ENCODE measurements at regions not wholly inside any gene's neighbourhood (a gene's known extent, or its start where the extent isn't known, plus 50 kb on each side); places are given as distances from the start of the nearest gene placed in this dataset.

DNA sequence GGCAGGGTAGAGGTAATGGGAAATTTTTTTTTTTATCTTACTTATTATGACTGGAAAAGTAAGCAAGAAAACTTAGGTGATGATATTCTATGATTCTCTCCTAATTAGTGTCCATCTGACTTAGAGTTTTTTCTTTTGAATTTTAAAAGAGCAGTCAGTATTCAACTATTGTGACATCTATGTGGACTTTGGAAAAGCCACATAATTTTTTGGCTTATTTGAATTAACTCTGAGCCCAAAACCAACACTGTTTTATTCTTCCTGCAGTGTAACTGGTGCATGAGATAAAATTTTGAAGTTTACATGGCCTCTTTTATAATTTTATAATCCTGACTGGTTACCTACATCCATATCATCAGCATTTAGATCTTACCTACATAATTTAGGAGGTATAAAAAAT, 619.7 kb downstream of the EPM2A start:
- Histone ChIP-seq H3K4me1 (ENCODE audit: insufficient read depth, low read length) (no peaks in the 10 kb centered on the region), H3K4me3 (ENCODE audit: low read length) (no peak overlapping the region), H3K36me3 (ENCODE audit: insufficient read depth, low read length) (no peaks in the 10 kb centered on the region), H2AFZ (ENCODE audit: low read depth, low read length) (no peak overlapping the region), H3K9me3 (ENCODE audit: low read length) (no peaks in the 10 kb centered on the region), H3K27me3 (ENCODE audit: insufficient read depth, low read length) (no peaks in the 10 kb centered on the region)

- H3K4me1 ChIP-seq (ENCODE audit: insufficient read depth, low read length): no peaks in the 10 kb centered on the region
- no peak overlapping the region for H3K4me3 ChIP-seq (ENCODE audit: low read length)
- no peaks in the 10 kb centered on the region for H3K9me3 ChIP-seq (ENCODE audit: low read length)
- H3K36me3 ChIP-seq (ENCODE audit: insufficient read depth, low read length): no peaks in the 10 kb centered on the region
- no peaks in the 10 kb centered on the region for H3K27me3 ChIP-seq (ENCODE audit: insufficient read depth, low read length)
- H2AFZ ChIP-seq (ENCODE audit: low read depth, low read length): no peak overlapping the region
These were observed 618.6 kb downstream of the EPM2A start for GRCh38 chr6:145116591-145117178.

- no peaks in the 10 kb centered on the region for H3K4me1 ChIP-seq (ENCODE audit: insufficient read depth, low read length)
- no peaks in the 10 kb centered on the region for H3K9me3 ChIP-seq (ENCODE audit: low read length)
- no peak overlapping the region for H2AFZ ChIP-seq (ENCODE audit: low read depth, low read length)
- H3K4me3 ChIP-seq (ENCODE audit: low read length): no peak overlapping the region
- H3K36me3 ChIP-seq (ENCODE audit: insufficient read depth, low read length): no peaks in the 10 kb centered on the region
- no peaks in the 10 kb centered on the region for H3K27me3 ChIP-seq (ENCODE audit: insufficient read depth, low read length)
These were observed 617.1 kb downstream of the EPM2A start for GRCh38 chr6:145118224-145118623.

- Histone ChIP-seq H3K4me3 (ENCODE audit: low read length) (no peak overlapping the region), H3K27me3 (ENCODE audit: insufficient read depth, low read length) (no peaks in the 10 kb centered on the region), H3K4me1 (ENCODE audit: insufficient read depth, low read length) (no peaks in the 10 kb centered on the region), H2AFZ (ENCODE audit: low read depth, low read length) (no peak overlapping the region), H3K36me3 (ENCODE audit: insufficient read depth, low read length) (no peaks in the 10 kb centered on the region), H3K9me3 (ENCODE audit: low read length) (no peaks in the 10 kb centered on the region)
These were observed 616.2 kb downstream of the EPM2A start for GRCh38 chr6:145119081-145119480.

GRCh38 chr6:145132709-145133108, 602.6 kb downstream of the EPM2A start:
- H3K9me3 ChIP-seq (ENCODE audit: low read length): no peaks in the 10 kb centered on the region
- H2AFZ ChIP-seq (ENCODE audit: low read depth, low read length): no peak overlapping the region
- no peak overlapping the region for H3K4me3 ChIP-seq (ENCODE audit: low read length)
- H3K36me3 ChIP-seq (ENCODE audit: insufficient read depth, low read length): no peaks in the 10 kb centered on the region
- no peaks in the 10 kb centered on the region for H3K27me3 ChIP-seq (ENCODE audit: insufficient read depth, low read length)
- H3K4me1 ChIP-seq (ENCODE audit: insufficient read depth, low read length): peaks cover 7% of the 10 kb centered on the region

- no peaks in the 10 kb centered on the region for H3K27me3 ChIP-seq (ENCODE audit: insufficient read depth, low read length)
- peaks cover 31% of the 10 kb centered on the region for H3K4me1 ChIP-seq (ENCODE audit: insufficient read depth, low read length)
- no peaks in the 10 kb centered on the region for H3K9me3 ChIP-seq (ENCODE audit: low read length)
- H3K4me3 ChIP-seq (ENCODE audit: low read length): no peak overlapping the region
- H3K36me3 ChIP-seq (ENCODE audit: insufficient read depth, low read length): no peaks in the 10 kb centered on the region
- no peak overlapping the region for H2AFZ ChIP-seq (ENCODE audit: low read depth, low read length)
These were observed 599.6 kb downstream of the EPM2A start for GRCh38 chr6:145135702-145136101.

DNA sequence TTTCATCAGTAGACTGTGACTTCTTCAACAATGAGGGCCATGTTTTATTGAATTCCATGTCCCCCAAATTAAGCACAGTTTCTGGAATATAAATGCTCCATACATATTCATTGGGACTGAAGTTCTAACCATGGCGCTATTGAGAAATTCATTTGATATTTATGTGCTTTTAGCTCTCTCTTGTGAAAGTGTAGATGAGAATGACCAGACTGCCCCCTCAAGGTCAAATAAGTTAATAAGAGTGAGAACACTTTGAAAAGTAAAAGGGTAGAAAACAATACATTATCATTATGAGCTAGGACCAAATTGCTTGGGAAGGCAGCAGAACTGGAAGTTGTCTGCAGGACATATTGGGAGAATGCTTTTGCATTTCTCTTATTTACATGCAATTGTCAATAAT, 597.9 kb downstream of the EPM2A start:
- peaks cover 40% of the 10 kb centered on the region for H3K4me1 ChIP-seq (ENCODE audit: insufficient read depth, low read length)
- H2AFZ ChIP-seq (ENCODE audit: low read depth, low read length): no peak overlapping the region
- no peaks in the 10 kb centered on the region for H3K27me3 ChIP-seq (ENCODE audit: insufficient read depth, low read length)
- H3K36me3 ChIP-seq (ENCODE audit: insufficient read depth, low read length): no peaks in the 10 kb centered on the region
- no peaks in the 10 kb centered on the region for H3K9me3 ChIP-seq (ENCODE audit: low read length)
- H3K4me3 ChIP-seq (ENCODE audit: low read length): no peak overlapping the region

DNA sequence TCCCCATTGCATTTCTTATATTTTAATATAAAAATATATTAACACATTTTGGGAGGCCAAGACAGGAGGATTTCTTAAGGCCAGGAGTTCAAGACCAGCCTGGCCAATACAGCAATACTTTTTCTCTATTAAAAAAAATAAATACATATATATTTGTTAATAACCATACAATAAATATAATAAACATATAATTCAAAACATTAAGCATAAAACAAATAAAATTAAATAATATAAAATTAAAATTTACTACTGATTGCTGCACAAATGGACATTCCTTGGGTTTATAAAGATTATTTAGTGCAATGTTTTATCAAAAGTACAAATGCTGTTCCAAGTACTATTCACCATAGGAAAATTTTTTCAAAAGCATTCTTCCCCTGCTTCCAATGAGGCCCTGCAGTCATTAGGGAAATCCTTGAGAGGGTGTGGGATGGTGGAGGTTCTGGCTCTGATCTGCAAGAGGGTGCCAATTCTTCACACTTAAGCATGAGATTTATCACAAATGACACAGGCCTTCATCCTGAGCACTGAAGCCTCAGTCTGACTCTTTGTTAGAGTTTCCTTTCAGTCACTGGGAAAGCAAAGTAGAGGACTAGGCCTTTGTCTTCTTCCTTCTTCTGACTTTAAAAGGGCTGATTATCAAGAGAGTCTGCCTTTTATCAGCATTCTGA, 596.7 kb downstream of the EPM2A start:
- H3K4me3 ChIP-seq (ENCODE audit: low read length): no peak overlapping the region
- H3K9me3 ChIP-seq (ENCODE audit: low read length): no peaks in the 10 kb centered on the region
- no peaks in the 10 kb centered on the region for H3K27me3 ChIP-seq (ENCODE audit: insufficient read depth, low read length)
- H3K4me1 ChIP-seq (ENCODE audit: insufficient read depth, low read length): peaks cover 40% of the 10 kb centered on the region
- H2AFZ ChIP-seq (ENCODE audit: low read depth, low read length): peak overlapping the region; percentile 33
- H3K36me3 ChIP-seq (ENCODE audit: insufficient read depth, low read length): no peaks in the 10 kb centered on the region

- Histone ChIP-seq H3K4me1 (ENCODE audit: insufficient read depth, low read length) (peaks cover 40% of the 10 kb centered on the region), H3K4me3 (ENCODE audit: low read length) (peak overlapping the region; percentile 1), H3K36me3 (ENCODE audit: insufficient read depth, low read length) (no peaks in the 10 kb centered on the region), H3K9me3 (ENCODE audit: low read length) (no peaks in the 10 kb centered on the region), H2AFZ (ENCODE audit: low read depth, low read length) (peak overlapping the region; percentile 33), H3K27me3 (ENCODE audit: insufficient read depth, low read length) (no peaks in the 10 kb centered on the region)
These were observed 596.0 kb downstream of the EPM2A start for GRCh38 chr6:145139140-145139850.

- Histone ChIP-seq H3K36me3 (ENCODE audit: insufficient read depth, low read length) (no peaks in the 10 kb centered on the region), H2AFZ (ENCODE audit: low read depth, low read length) (no peak overlapping the region), H3K4me1 (ENCODE audit: insufficient read depth, low read length) (peaks cover 40% of the 10 kb centered on the region), H3K4me3 (ENCODE audit: low read length) (no peak overlapping the region), H3K9me3 (ENCODE audit: low read length) (no peaks in the 10 kb centered on the region), H3K27me3 (ENCODE audit: insufficient read depth, low read length) (no peaks in the 10 kb centered on the region)
These were observed 595.4 kb downstream of the EPM2A start for GRCh38 chr6:145139895-145140294.

DNA sequence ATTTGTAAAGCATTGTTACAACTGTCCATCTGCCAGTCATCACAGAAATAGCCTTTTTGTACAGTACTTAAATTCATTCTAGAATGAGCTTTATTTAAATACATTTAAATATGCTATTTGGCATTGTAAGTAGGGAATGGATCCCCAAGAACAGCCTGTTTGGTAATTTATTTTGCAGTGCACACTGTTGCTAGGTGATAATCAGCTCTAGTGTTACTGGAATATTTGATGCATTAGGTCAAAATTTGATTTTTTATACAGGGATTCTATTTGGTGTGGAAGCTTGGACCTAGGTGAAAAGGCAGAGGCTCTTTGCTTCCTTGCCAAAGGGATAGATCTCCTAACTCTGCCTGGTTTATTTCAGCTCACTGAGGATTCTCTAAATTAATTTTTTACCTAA, 593.7 kb downstream of the EPM2A start:
- Histone ChIP-seq H2AFZ (ENCODE audit: low read depth, low read length) (no peak overlapping the region), H3K27me3 (ENCODE audit: insufficient read depth, low read length) (no peaks in the 10 kb centered on the region), H3K9me3 (ENCODE audit: low read length) (no peaks in the 10 kb centered on the region), H3K4me3 (ENCODE audit: low read length) (no peak overlapping the region), H3K36me3 (ENCODE audit: insufficient read depth, low read length) (no peaks in the 10 kb centered on the region), H3K4me1 (ENCODE audit: insufficient read depth, low read length) (peaks cover 40% of the 10 kb centered on the region)

GRCh38 chr6:145142958-145143357, 592.4 kb downstream of the EPM2A start:
- no peaks in the 10 kb centered on the region for H3K27me3 ChIP-seq (ENCODE audit: insufficient read depth, low read length)
- no peak overlapping the region for H2AFZ ChIP-seq (ENCODE audit: low read depth, low read length)
- peaks cover 31% of the 10 kb centered on the region for H3K4me1 ChIP-seq (ENCODE audit: insufficient read depth, low read length)
- no peaks in the 10 kb centered on the region for H3K9me3 ChIP-seq (ENCODE audit: low read length)
- H3K36me3 ChIP-seq (ENCODE audit: insufficient read depth, low read length): no peaks in the 10 kb centered on the region
- no peak overlapping the region for H3K4me3 ChIP-seq (ENCODE audit: low read length)

DNA sequence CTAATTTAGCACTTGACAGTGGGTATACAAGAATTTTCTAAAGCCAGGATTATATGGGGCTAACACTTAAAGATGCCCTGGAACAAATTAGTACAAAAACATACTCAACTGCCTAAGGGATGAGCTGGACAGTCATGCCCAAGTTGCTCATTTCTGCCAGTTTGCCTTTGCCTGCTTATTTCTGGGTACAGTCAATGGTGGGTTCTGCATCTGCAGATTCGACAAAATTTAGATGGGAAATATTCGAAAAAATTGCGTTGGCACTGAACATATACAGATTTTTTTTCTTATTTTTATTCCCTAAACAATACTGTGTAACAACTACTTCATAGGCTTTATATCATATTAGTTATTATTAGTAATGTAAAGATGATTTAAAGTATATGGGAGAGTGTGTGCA, 591.9 kb downstream of the EPM2A start:
- Histone ChIP-seq H3K27me3 (ENCODE audit: insufficient read depth, low read length) (no peaks in the 10 kb centered on the region), H3K9me3 (ENCODE audit: low read length) (no peaks in the 10 kb centered on the region), H3K4me3 (ENCODE audit: low read length) (no peak overlapping the region), H3K4me1 (ENCODE audit: insufficient read depth, low read length) (peaks cover 29% of the 10 kb centered on the region), H2AFZ (ENCODE audit: low read depth, low read length) (no peak overlapping the region), H3K36me3 (ENCODE audit: insufficient read depth, low read length) (no peaks in the 10 kb centered on the region)

Measured in neuron (in vitro differentiated cells).